ENCODE measurements at regions not wholly inside any gene's neighbourhood (a gene's known extent, or its start where the extent isn't known, plus 50 kb on each side); places are given as distances from the start of the nearest gene placed in this dataset.

DNA sequence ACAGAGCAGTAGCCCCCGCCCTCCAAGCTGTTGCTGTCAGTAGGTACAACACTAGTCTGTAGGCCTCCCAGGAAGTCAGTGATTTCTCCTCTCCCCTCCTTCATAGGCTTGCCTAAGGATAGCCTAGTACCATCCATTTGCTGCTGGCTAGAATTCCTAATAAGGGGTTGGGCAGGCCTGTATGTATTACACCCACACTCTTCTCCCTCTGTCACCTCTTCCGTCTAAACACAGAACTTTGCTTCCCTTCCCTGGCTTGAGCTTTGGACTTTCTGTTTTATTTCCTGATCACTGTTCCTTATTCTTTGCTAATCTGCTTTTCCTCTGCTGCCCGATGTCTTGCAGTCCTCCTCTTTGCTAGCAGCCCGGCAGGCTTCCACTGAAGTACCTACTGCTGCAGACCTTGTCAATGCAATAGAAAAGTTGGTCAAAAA lies 93.4 kb upstream of the UMPS start:
- Histone ChIP-seq H2AK5ac (ENCODE audit: low read depth, low read length) (no peak overlapping the region), H3K4me1 (replicated peaks in 1 of 4; ENCODE audit: control insufficient read depth in 3 of 4, insufficient read depth in 4 of 4, low read length in 3 of 4) (peaks cover 4 to 23% (median 13%) of the 10 kb centered on the region in 4 experiments), H2BK15ac (ENCODE audit: low read length) (no peak overlapping the region), H3K4ac (replicated peaks; ENCODE audit: insufficient read length, low read depth, low read length) (no peak overlapping the region), H3K18ac (ENCODE audit: extremely low read depth, low read length) (no peak overlapping the region), H3K23me2 (ENCODE audit: low read depth, low read length) (no peaks in the 10 kb centered on the region), H3K14ac (ENCODE audit: insufficient read length) (no peak overlapping the region), H3K27ac (ENCODE audit: low read depth, low read length) (no peak overlapping the region), H3K4me2 (ENCODE audit: insufficient read depth in 1 of 2, low read depth in 2 of 2, low read length in 2 of 2) (no peak overlapping the region), H3K9me3 (ENCODE audit: insufficient read depth in 2 of 2, low read depth in 1 of 2, low read length in 1 of 2) (no peaks in the 10 kb centered on the region; a peak in 2 of 4 replicates), H4K5ac (ENCODE audit: insufficient read length, low read depth, low read length) (no peak overlapping the region), H3K27me3 (replicated peaks in 1 of 4; ENCODE audit: control insufficient read depth in 3 of 4, extremely low read depth in 1 of 4, insufficient read depth in 3 of 4, low read length in 3 of 4) (no peaks in the 10 kb centered on the region), H2BK12ac (ENCODE audit: low read depth, low read length) (peak overlapping the region; percentile 22; the same call in 1 of the 2 replicates), H3K79me1 (ENCODE audit: low read depth, low read length) (no peaks in the 10 kb centered on the region), H3K36me3 (ENCODE audit: control insufficient read depth in 2 of 4, insufficient read depth in 4 of 4, low read length in 3 of 4) (no peaks in the 10 kb centered on the region), H3K4me3 (ENCODE audit: extremely low read depth in 1 of 4, insufficient read depth in 2 of 4, low read depth in 3 of 4, low read length in 4 of 4) (no peak overlapping the region), H3K9ac (replicated peaks in 1 of 4; ENCODE audit: extremely low read depth in 1 of 4, low read depth in 3 of 4, low read length in 3 of 4) (no peak overlapping the region), H3K79me2 (ENCODE audit: control insufficient read depth in 1 of 2, insufficient read depth in 2 of 2, low read length in 2 of 2) (no peaks in the 10 kb centered on the region), H2BK20ac (ENCODE audit: low read length) (peak overlapping the region; percentile 76; the same call in 1 of the 2 replicates), H3K23ac (ENCODE audit: insufficient read length) (no peak overlapping the region), H4K8ac (ENCODE audit: extremely low read depth, insufficient read depth, low read length) (no peak overlapping the region), H2BK120ac (replicated peaks; ENCODE audit: low read depth, low read length) (no peak overlapping the region), H2BK5ac (ENCODE audit: low read depth, low read length) (peak overlapping the region; percentile 54; the same call in 1 of the 2 replicates), H4K20me1 (replicated peaks in 1 of 2; ENCODE audit: control insufficient read depth in 1 of 2, insufficient read depth in 2 of 2, low read length in 2 of 2) (no peaks in the 10 kb centered on the region), H4K91ac (replicated peaks; ENCODE audit: insufficient read length, low read length) (no peak overlapping the region), H3K56ac (replicated peaks; ENCODE audit: insufficient read length, low read depth, low read length) (no peak overlapping the region), H2AFZ (ENCODE audit: low read length) (no peak overlapping the region)
- ChIA-PET CTCF (ENCODE audit: partially characterized antibody) (interaction anchor here (0.9 to 3.4 kb wide), 19 partner anchors 9 to 346 kb away, joined by 3 to 21 read pairs (median 5); no protein-coding TSS in a partner anchor), POLR2A (ENCODE audit: partially characterized antibody) (interaction anchor here (1.3 kb wide), 1 partner anchor 31 kb away, joined by 3 read pairs; no protein-coding TSS in a partner anchor)
- TF ChIP-seq CBX5 (IDR thresholded peaks at IDR 0.05; ENCODE audit: low read depth, low read length) (no peak), CEBPB (IDR thresholded peaks at IDR 0.05; ENCODE audit: low read depth, low read length) (no peak), POLR2AphosphoS5 (IDR thresholded peaks at IDR 0.05; ENCODE audit: low read depth, low read length) (no peak)
- WGBS, 2 experiments (ENCODE audit: extremely low coverage in 1 of 2, insufficient coverage in 1 of 2, insufficient read length in 1 of 2, insufficient replicate concordance in 2 of 2, low coverage in 1 of 2, low lambda C conversion rate in 2 of 2, missing lambda C conversion rate in 1 of 2), result 80% methylated on average over 4 of the region's 4 CpGs; no CpG with 5 or more reads in 1 of the 2 experiments
- DNase-seq (ENCODE audit: low read depth in 1 of 2, low spot score in 2 of 2) (no peak), FAIRE-seq (no peak)
